GM12878 (cell line): ENCODE measurements at regions not wholly inside any gene's neighbourhood (a gene's known extent, or its start where the extent isn't known, plus 50 kb on each side); places are given as distances from the start of the nearest gene placed in this dataset.

Experiments used
- ATAC-seq: fragments of 200-7000 bp; cut with Tn5 transposase; 3 replicates; pipeline ENCODE4 v1.9.1; 2020; ENCODE audit warnings: mild to moderate bottlenecking, moderate library complexity
- BruUV-seq: library from RNA; stranded (reverse); fragments of 400-500 nt; replicated peaks from 2 replicates; lab custom pipeline; 2021; lab: Mats Ljungman, UMichigan
- CTCF ChIA-PET: fragments of 300-600 bp; sonication (Branson Sonifier 250); formaldehyde crosslinking; extraction: SDS; loops from one replicate; lab custom pipeline; 2021; ENCODE audit warnings: inconsistent platforms; lab: Yijun Ruan, JAX
- POLR2A ChIA-PET: fragments of 350-600 bp; formaldehyde crosslinking; extraction: SDS; loops from one replicate; lab custom pipeline; 2021; ENCODE audit warnings: inconsistent platforms; lab: Charles Lee
- RAD21 ChIA-PET: fragments of 300-600 bp; sonication (Branson Sonifier 250); formaldehyde crosslinking; loops from one replicate; lab custom pipeline; 2023; ENCODE audit warnings: antibody characterized with exemption; ENCODE audit not compliant: unreplicated experiment; lab: Charles Lee
- SMC1A ChIA-PET: fragments of 300-600 bp; sonication (Branson Sonifier 250); formaldehyde crosslinking; loops from one replicate; lab custom pipeline; 2023; ENCODE audit not compliant: unreplicated experiment, uncharacterized antibody; lab: Charles Lee
- DNase-seq: peaks from one replicate; pipeline ENCODE4 v3.0.0-alpha.2; 2011; ENCODE audit warnings: low read depth, low spot score
- FAIRE-seq: peaks from 3 replicates; lab custom pipeline; 2011; peaks lifted over from hg19 to GRCh38; lab: Jason Lieb, UNC
- H2AFZ ChIP-seq: 2 replicates; pipeline ENCODE4 v1.6.0; 2011; ENCODE audit warnings: low read depth, low read length, control low read depth; ENCODE audit not compliant: control insufficient read depth
- H3K27ac ChIP-seq: 2 replicates; pipeline ENCODE4 v1.5.1; 2011; ENCODE audit warnings: control low read depth; ENCODE audit not compliant: control insufficient read depth, insufficient read depth
- H3K27me3 ChIP-seq, 2 experiments: replicated peaks in 1 of 2; 2 replicates each; pipeline versions ENCODE4 v1.6.0 to v1.6.1; 2011; ENCODE audit warnings: low read length in 1 of 2; ENCODE audit not compliant: control insufficient read depth in 2 of 2, insufficient read depth in 2 of 2
- H3K36me3 ChIP-seq, 2 experiments: 2 replicates each; pipeline ENCODE4 v1.5.1; 2011; ENCODE audit warnings: low read length in 1 of 2; ENCODE audit not compliant: control insufficient read depth in 2 of 2, insufficient read depth in 2 of 2
- H3K4me1 ChIP-seq: 2 replicates; pipeline ENCODE4 v1.6.1; 2011; ENCODE audit warnings: mild to moderate bottlenecking, low read length, moderate library complexity, mixed read lengths; ENCODE audit not compliant: control insufficient read depth, insufficient read depth
- H3K4me2 ChIP-seq: 2 replicates; pipeline ENCODE4 v1.6.0; 2011; ENCODE audit warnings: control low read depth; ENCODE audit not compliant: control insufficient read depth, insufficient read depth
- H3K4me3 ChIP-seq: fragments of 200-600 bp; sonication (generic); 2 replicates; pipeline ENCODE4 v1.5.1; 2016
- H3K79me2 ChIP-seq: 2 replicates; pipeline ENCODE4 v1.6.0; 2011; ENCODE audit warnings: low read length; ENCODE audit not compliant: control insufficient read depth, insufficient read depth
- H3K9ac ChIP-seq: 2 replicates; pipeline ENCODE4 v1.8.0; 2011; ENCODE audit warnings: low read length, control low read depth, mixed read lengths; ENCODE audit not compliant: control insufficient read depth, insufficient read depth
- H3K9me3 ChIP-seq: replicated peaks from 3 replicates; pipeline ENCODE4 v1.5.1; 2011; ENCODE audit warnings: mild to moderate bottlenecking, low read length; ENCODE audit not compliant: control insufficient read depth, insufficient read depth
- H4K20me1 ChIP-seq: 2 replicates; pipeline ENCODE4 v1.6.0; 2011; ENCODE audit not compliant: control insufficient read depth, insufficient read depth
- CBFB ChIP-seq: IDR thresholded peaks from 2 replicates; pipeline ENCODE4 v1.6.1; 2016; ENCODE audit warnings: antibody characterized with exemption, low read depth
- CEBPB ChIP-seq, 2 experiments: fragments of 150-350 bp in 1 of 2; IDR thresholded peaks; 2 replicates each; pipeline ENCODE4 v1.6.1; 2012 to 2014; ENCODE audit warnings: low read depth in 2 of 2, low read length in 2 of 2, borderline replicate concordance in 1 of 2, inconsistent platforms in 1 of 2
- CTCF ChIP-seq, 3 experiments: IDR thresholded peaks in 2 of 3; conservative IDR thresholded peaks in 1 of 3; 2 replicates each; pipeline ENCODE4 v1.5.1; 2011; ENCODE audit warnings: low read depth in 3 of 3, low read length in 3 of 3, mild to moderate bottlenecking in 3 of 3, control low read depth in 2 of 3, moderate library complexity in 2 of 3, inconsistent platforms in 1 of 3, mixed read lengths in 1 of 3; ENCODE audit not compliant: control insufficient read depth in 2 of 3, insufficient read depth in 1 of 3; ENCODE audit errors: extremely low read depth in 1 of 3
- NFYB ChIP-seq: IDR thresholded peaks from 2 replicates; pipeline ENCODE4 v1.6.1; 2011; ENCODE audit warnings: low read depth, mild to moderate bottlenecking, low read length, improper control_type of control experiment, moderate library complexity; ENCODE audit not compliant: insufficient read depth
- NR2C1 ChIP-seq: fragments of 450-650 bp; IDR thresholded peaks from 2 replicates; pipeline ENCODE4 v1.6.1; 2017; ENCODE audit warnings: antibody characterized with exemption, mild to moderate bottlenecking, moderate library complexity
- NR2C2 ChIP-seq: IDR thresholded peaks from 2 replicates; pipeline ENCODE4 v1.6.1; 2011; ENCODE audit warnings: borderline replicate concordance, low read depth; ENCODE audit not compliant: control insufficient read depth, insufficient read length
- NRF1 ChIP-seq: conservative IDR thresholded peaks from 2 replicates; pipeline ENCODE4 v1.6.1; 2011; ENCODE audit warnings: mild to moderate bottlenecking, low read depth, low read length, improper control_type of control experiment
- TBL1XR1 ChIP-seq: IDR thresholded peaks from 2 replicates; pipeline ENCODE4 v1.6.1; 2012; ENCODE audit warnings: low read depth, low read length, improper control_type of control experiment
- YBX1 ChIP-seq: fragments of 450-650 bp; IDR thresholded peaks from 2 replicates; pipeline ENCODE4 v1.6.1; 2016; ENCODE audit warnings: antibody characterized with exemption
- ZNF592 ChIP-seq: fragments of 450-650 bp; IDR thresholded peaks from 2 replicates; pipeline ENCODE4 v1.6.1; 2017; ENCODE audit warnings: mild to moderate bottlenecking, moderate library complexity
- ZZZ3 ChIP-seq: IDR thresholded peaks from 2 replicates; pipeline ENCODE4 v1.6.1; 2011; ENCODE audit warnings: low read depth; ENCODE audit not compliant: control insufficient read depth, insufficient read length
- WGBS: methylation state at CpG from one replicate; pipeline ENCODE4 v1.1.6; 2016; ENCODE audit warnings: low lambda C conversion rate; ENCODE audit not compliant: insufficient replicate concordance, insufficient coverage; ENCODE audit errors: missing lambda C conversion rate; 5-methylcytosine and 5-hydroxymethylcytosine counted together
- in situ Hi-C: fragments of 300-500 bp; cut with MboI; formaldehyde crosslinking; loops from 9 replicates; pipeline ENCODE4 v1.14.3; 2018; ENCODE audit warnings: mixed read lengths
- intact Hi-C: fragments of 100-400 bp; cut with micrococcal nuclease; formaldehyde crosslinking; loops from one replicate; pipeline ENCODE4 v1.14.2; 2022; ENCODE audit not compliant: unreplicated experiment

GRCh38 chr2:221943076-221943810 is 355.6 kb downstream of the PAX3 start:
- in situ Hi-C loops, result no loop called here

More at GRCh38 chr2:221943076-221943810, 355.6 kb downstream of the PAX3 start:
- WGBS, result 3% methylated on average over 2 of the region's 2 CpGs
- no peak for TF ChIP-seq NFYB
- TF ChIP-seq NR2C2, result no peak
- TF ChIP-seq CTCF (IDR thresholded peaks at IDR 0.05 in 2 of 3, conservative IDR thresholded peaks at IDR 0.05 in 1 of 3; ENCODE audit: control insufficient read depth in 2 of 3, extremely low read depth in 1 of 3, insufficient read depth in 1 of 3, low read depth in 3 of 3, low read length in 3 of 3), result no peak
- no peak for TF ChIP-seq YBX1
- TF ChIP-seq CEBPB (IDR thresholded peaks at IDR 0.05; ENCODE audit: borderline replicate concordance in 1 of 2, low read depth in 2 of 2, low read length in 2 of 2), result no peak
- no peak for TF ChIP-seq NR2C1
- no peak for TF ChIP-seq CBFB
- no peak for TF ChIP-seq ZZZ3
- TF ChIP-seq ZNF592, result no peak
- no peak for TF ChIP-seq NRF1
- TF ChIP-seq TBL1XR1, result no peak
- Histone ChIP-seq H3K4me2 (no peak overlapping the region), H3K4me3 (no peak overlapping the region), H3K79me2 (no peaks in the 10 kb centered on the region), H3K9ac (no peak overlapping the region), H3K9me3 (no peaks in the 10 kb centered on the region), H3K27me3 (no peaks in the 10 kb centered on the region), H3K4me1 (no peaks in the 10 kb centered on the region), H4K20me1 (no peaks in the 10 kb centered on the region), H3K27ac (no peak overlapping the region), H2AFZ (no peak overlapping the region), H3K36me3 (no peaks in the 10 kb centered on the region)
- no peak for ATAC-seq
- ChIA-PET RAD21 (no interaction called here), CTCF (no interaction called here), POLR2A (no interaction called here), SMC1A (no interaction called here)
- intact Hi-C loops, result no loop called here
- DNase-seq, result no peak
- FAIRE-seq, result no peak
- no TSS peak for BruUV-seq
